HCT116 (cell line): ENCODE measurements at regions not wholly inside any gene's neighbourhood (a gene's known extent, or its start where the extent isn't known, plus 50 kb on each side); places are given as distances from the start of the nearest gene placed in this dataset.

Source experiments
- ATAC-seq: fragments of 200-7000 bp; cut with Tn5 transposase; 2 replicates; pipeline ENCODE4 v1.9.1; 2020; ENCODE audit warnings: mild to moderate bottlenecking, moderate library complexity
- BruUV-seq: library from RNA; stranded (reverse); fragments of 400-500 nt; replicated peaks from 2 replicates; lab custom pipeline; 2021; lab: Mats Ljungman, UMichigan
- CTCF ChIA-PET: fragments of 300-600 bp; sonication (Branson Sonifier 250); formaldehyde crosslinking; loops from one replicate; lab custom pipeline; 2021; ENCODE audit warnings: antibody characterized with exemption; lab: Charles Lee
- POLR2A ChIA-PET: fragments of 300-600, 350-600 bp; sonication (Branson Sonifier 250); formaldehyde crosslinking; loops from one replicate; lab custom pipeline; 2021; ENCODE audit warnings: antibody characterized with exemption; lab: Charles Lee
- RAD21 ChIA-PET, 2 experiments: fragments of 300-600 bp; sonication (Branson Sonifier 250); formaldehyde crosslinking; loops; one replicate each; lab custom pipeline; 2023; ENCODE audit warnings: low total read pairs in 2 of 2; ENCODE audit not compliant: uncharacterized antibody in 2 of 2, unreplicated experiment in 2 of 2, low non-redundant PET in 1 of 2; lab: Charles Lee
- DNase-seq: peaks from one replicate; pipeline ENCODE4 v3.0.0-alpha.2; 2010; ENCODE audit warnings: low read depth, low spot score
- H2AFZ ChIP-seq: fragments of 200-600 bp; shearing (Covaris generic), sonication (generic); 2 replicates; pipeline ENCODE4 v1.6.1; 2017; ENCODE audit warnings: low read depth, mixed run types, mixed read lengths, antibody characterized with exemption, low read length; ENCODE audit not compliant: poor library complexity, severe bottlenecking
- H3K27ac ChIP-seq: 2 replicates; pipeline ENCODE4 v1.5.1; 2012; ENCODE audit warnings: low read depth, low read length
- H3K27me3 ChIP-seq: fragments of 200-600 bp; sonication (generic); 2 replicates; pipeline ENCODE4 v1.6.1; 2016; ENCODE audit warnings: mixed run types, low read length, mixed read lengths; ENCODE audit not compliant: insufficient read depth
- H3K36me3 ChIP-seq, 2 experiments: fragments of 200-500 bp in 1 of 2; fragments of 200-600 bp in 1 of 2; sonication (Bioruptor generic) in 1 of 2; sonication (generic) in 1 of 2; 2 replicates each; pipeline versions ENCODE4 v1.5.1 to v1.6.1; 2014 to 2016; ENCODE audit warnings: low read length in 2 of 2, inconsistent platforms in 1 of 2, mixed read lengths in 1 of 2, mixed run types in 1 of 2; ENCODE audit not compliant: insufficient read depth in 2 of 2, control insufficient read depth in 1 of 2
- H3K4me1 ChIP-seq, 2 experiments: fragments of 200-600 bp in 1 of 2; sonication (generic) in 1 of 2; 2 replicates each; pipeline versions ENCODE4 v1.5.1 to v1.6.1; 2012 to 2017; ENCODE audit warnings: low read length in 2 of 2, inconsistent platforms in 1 of 2, mild to moderate bottlenecking in 1 of 2, mixed read lengths in 1 of 2, mixed run types in 1 of 2, moderate library complexity in 1 of 2; ENCODE audit not compliant: insufficient read depth in 2 of 2, control insufficient read depth in 1 of 2
- H3K4me2 ChIP-seq: fragments of 200-600 bp; sonication (generic); 2 replicates; pipeline ENCODE4 v1.6.1; 2017; ENCODE audit warnings: mixed run types, low read length, mixed read lengths
- H3K4me3 ChIP-seq, 2 experiments: fragments of 200-600 bp in 1 of 2; sonication (generic) in 1 of 2; replicated peaks in 1 of 2; 2 replicates each; pipeline ENCODE4 v1.5.1; 2011 to 2016; ENCODE audit warnings: low read length in 2 of 2, control low read depth in 1 of 2, low read depth in 1 of 2, mild to moderate bottlenecking in 1 of 2, mixed read lengths in 1 of 2, mixed run types in 1 of 2
- H3K79me2 ChIP-seq: fragments of 200-600 bp; sonication (generic); 2 replicates; pipeline ENCODE4 v1.6.1; 2017; ENCODE audit warnings: mild to moderate bottlenecking, mixed run types, low read length, moderate library complexity, mixed read lengths; ENCODE audit not compliant: insufficient read depth
- H3K9ac ChIP-seq: fragments of 200-600 bp; sonication (generic); 2 replicates; pipeline ENCODE4 v1.6.1; 2016; ENCODE audit warnings: low read length, mixed read lengths
- H3K9me2 ChIP-seq: fragments of 200-600 bp; sonication (generic), shearing (Covaris generic); 2 replicates; pipeline ENCODE4 v1.6.1; 2017; ENCODE audit warnings: mixed run types, mild to moderate bottlenecking, moderate library complexity; ENCODE audit not compliant: insufficient read depth
- H3K9me3 ChIP-seq, 2 experiments: fragments of 200-500 bp in 1 of 2; fragments of 200-600 bp in 1 of 2; sonication (Bioruptor generic) in 1 of 2; sonication (generic) in 1 of 2; 2 replicates each; pipeline ENCODE4 v1.6.1; 2014 to 2017; ENCODE audit warnings: low read length in 2 of 2, mixed read lengths in 2 of 2, inconsistent platforms in 1 of 2, low read depth in 1 of 2, mild to moderate bottlenecking in 1 of 2, mixed run types in 1 of 2, moderate library complexity in 1 of 2; ENCODE audit not compliant: control insufficient read depth in 1 of 2, insufficient read depth in 1 of 2
- H4K20me1 ChIP-seq: fragments of 200-600 bp; sonication (generic), shearing (Covaris generic); 2 replicates; pipeline ENCODE4 v1.6.1; 2017; ENCODE audit warnings: mixed run types, mild to moderate bottlenecking, moderate library complexity; ENCODE audit not compliant: insufficient read depth
- ATF3 ChIP-seq: IDR thresholded peaks from 2 replicates; pipeline ENCODE4 v1.6.1; 2012
- CBX3 ChIP-seq: IDR thresholded peaks from 2 replicates; pipeline ENCODE4 v1.6.1; 2012; ENCODE audit warnings: low read depth
- CEBPB ChIP-seq: IDR thresholded peaks from 2 replicates; pipeline ENCODE4 v1.6.1; 2012; ENCODE audit warnings: low read depth
- CTCF ChIP-seq, 3 experiments: fragments of 200-600 bp in 1 of 3; sonication (generic) in 1 of 3; IDR thresholded peaks in 2 of 3; conservative IDR thresholded peaks in 1 of 3; 2 replicates each; pipeline ENCODE4 v1.5.1; 2012 to 2017; ENCODE audit warnings: low read depth in 2 of 3, low read length in 2 of 3, antibody characterized with exemption in 1 of 3, borderline replicate concordance in 1 of 3, control low read depth in 1 of 3, mild to moderate bottlenecking in 1 of 3, mixed read lengths in 1 of 3, mixed run types in 1 of 3, moderate library complexity in 1 of 3; ENCODE audit not compliant: insufficient read depth in 1 of 3
- EGR1 ChIP-seq: IDR thresholded peaks from 2 replicates; pipeline ENCODE4 v1.6.1; 2012; ENCODE audit warnings: low read depth
- ELF1 ChIP-seq: IDR thresholded peaks from 2 replicates; pipeline ENCODE4 v1.6.1; 2012; ENCODE audit warnings: low read depth, borderline replicate concordance
- MAX ChIP-seq: IDR thresholded peaks from 2 replicates; pipeline ENCODE4 v1.6.1; 2012
- POLR2A ChIP-seq: IDR thresholded peaks from 2 replicates; pipeline ENCODE4 v1.7.0; 2011; ENCODE audit warnings: borderline replicate concordance; ENCODE audit not compliant: insufficient read depth, insufficient read length; ENCODE audit errors: extremely low read depth
- RAD21 ChIP-seq: IDR thresholded peaks from 2 replicates; pipeline ENCODE4 v1.6.1; 2012; ENCODE audit warnings: low read depth, mild to moderate bottlenecking
- SRF ChIP-seq: IDR thresholded peaks from 2 replicates; pipeline ENCODE4 v1.6.1; 2012; ENCODE audit warnings: low read depth
- TCF7L2 ChIP-seq: IDR thresholded peaks from 2 replicates; pipeline ENCODE4 v1.7.0; 2011; ENCODE audit warnings: borderline replicate concordance, inconsistent platforms; ENCODE audit not compliant: insufficient read depth, insufficient read length; ENCODE audit errors: extremely low read depth
- YY1 ChIP-seq: IDR thresholded peaks from 2 replicates; pipeline ENCODE4 v1.6.1; 2011; ENCODE audit warnings: low read length, low read depth, moderate library complexity, mild to moderate bottlenecking; ENCODE audit not compliant: insufficient replicate concordance; ENCODE audit errors: extremely low read depth
- ZBTB33 ChIP-seq: IDR thresholded peaks from 2 replicates; pipeline ENCODE4 v1.6.1; 2011; ENCODE audit warnings: mild to moderate bottlenecking, low read length, moderate library complexity; ENCODE audit not compliant: insufficient replicate concordance; ENCODE audit errors: extremely low read depth
- ZFX ChIP-seq: fragments of 450-650 bp; IDR thresholded peaks from 2 replicates; pipeline ENCODE4 v1.6.1; 2017
- intact Hi-C: fragments of 100-400 bp; cut with micrococcal nuclease; formaldehyde crosslinking; loops from 2 replicates; pipeline ENCODE4 v1.10.0; 2022

GRCh38 chrX:10893366-10893765, 217.8 kb upstream of the HCCS start:
- ChIA-PET POLR2A (no interaction called here), CTCF (no interaction called here), RAD21 (no interaction called here)
- no peaks in the 10 kb centered on the region for H3K4me1 ChIP-seq
- no TSS peak for BruUV-seq
- intact Hi-C loops: no loop called here
- H3K79me2 ChIP-seq: no peaks in the 10 kb centered on the region
- no peak overlapping the region for H3K4me2 ChIP-seq
- H2AFZ ChIP-seq: no peak overlapping the region
- H3K27ac ChIP-seq: no peak overlapping the region
- H3K36me3 ChIP-seq: no peaks in the 10 kb centered on the region
- no peak for TF ChIP-seq MAX
- TF ChIP-seq CBX3: no peak
- TF ChIP-seq EGR1: no peak
- TF ChIP-seq POLR2A: no peak
- no peak for TF ChIP-seq ATF3
- no peak for TF ChIP-seq CTCF (IDR thresholded peaks at IDR 0.05 in 2 of 3, conservative IDR thresholded peaks at IDR 0.05 in 1 of 3; ENCODE audit: borderline replicate concordance in 1 of 3, insufficient read depth in 1 of 3, low read depth in 2 of 3, low read length in 2 of 3)
- no peak for DNase-seq
- no peak for ATAC-seq
- no peak overlapping the region for H3K4me3 ChIP-seq
- no peaks in the 10 kb centered on the region for H3K27me3 ChIP-seq
- H4K20me1 ChIP-seq: no peaks in the 10 kb centered on the region
- H3K9ac ChIP-seq: no peak overlapping the region
- no peaks in the 10 kb centered on the region for H3K9me2 ChIP-seq
- H3K9me3 ChIP-seq: no peaks in the 10 kb centered on the region

- TF ChIP-seq CTCF (IDR thresholded peaks at IDR 0.05 in 2 of 3, conservative IDR thresholded peaks at IDR 0.05 in 1 of 3; ENCODE audit: borderline replicate concordance in 1 of 3, insufficient read depth in 1 of 3, low read depth in 2 of 3, low read length in 2 of 3): no peak
- TF ChIP-seq CEBPB: no peak
- no peak for TF ChIP-seq SRF
- TF ChIP-seq MAX: no peak
- TF ChIP-seq TCF7L2: no peak
- TF ChIP-seq ZFX: no peak
- TF ChIP-seq EGR1: no peak
- no peak for TF ChIP-seq RAD21
- no peak for TF ChIP-seq YY1
- no peak for TF ChIP-seq ZBTB33
- no peak for TF ChIP-seq ELF1
- intact Hi-C loops: no loop called here
- Histone ChIP-seq H3K4me1 (no peaks in the 10 kb centered on the region), H3K9me2 (no peaks in the 10 kb centered on the region), H3K9ac (no peak overlapping the region), H4K20me1 (no peaks in the 10 kb centered on the region), H3K79me2 (no peaks in the 10 kb centered on the region), H3K27me3 (no peaks in the 10 kb centered on the region), H2AFZ (no peak overlapping the region), H3K9me3 (no peaks in the 10 kb centered on the region), H3K4me3 (no peak overlapping the region), H3K27ac (no peak overlapping the region), H3K36me3 (no peaks in the 10 kb centered on the region), H3K4me2 (no peak overlapping the region)
- ChIA-PET POLR2A (no interaction called here), RAD21 (no interaction called here), CTCF (no interaction called here)
- ATAC-seq (no peak), DNase-seq (no peak)
- BruUV-seq: no TSS peak
Observed at GRCh38 chrX:10893976-10894375, 217.2 kb upstream of the HCCS start.
